HG03571 (cell line): ENCODE measurements at regions not wholly inside any gene's neighbourhood (a gene's known extent, or its start where the extent isn't known, plus 50 kb on each side); places are given as distances from the start of the nearest gene placed in this dataset.
"Not testable (repeated sequence)": the region's sequence is repeated elsewhere in the genome, so short reads cannot be mapped to it uniquely, and the experiment has no call there.

Experiments
- ATAC-seq: cut with Tn5 transposase; IDR thresholded peaks from one replicate; pipeline ENCODE4 v1.9.1; 2021; ENCODE audit not compliant: unreplicated experiment

- not testable (repeated sequence) for ATAC-seq
Measured at GRCh38 chr9:91512235-91512634, 88.6 kb upstream of the NFIL3 start.

- ATAC-seq = no peak
Measured at GRCh38 chr9:91503673-91504081, 80.0 kb upstream of the NFIL3 start.

- ATAC-seq = no peak
Measured at GRCh38 chr9:91502913-91503672, 79.5 kb upstream of the NFIL3 start.

GRCh38 chr9:91502475-91502874 is 78.8 kb upstream of the NFIL3 start:
- no peak for ATAC-seq

- ATAC-seq = peak; percentile 83
Measured at GRCh38 chr9:91500509-91501014, 76.9 kb upstream of the NFIL3 start.

- no peak for ATAC-seq
Measured at GRCh38 chr9:91496351-91496750, 72.7 kb upstream of the NFIL3 start.

- no peak for ATAC-seq
Measured at GRCh38 chr9:91495450-91495849, 71.8 kb upstream of the NFIL3 start.

GRCh38 chr9:91494751-91495150 is 71.1 kb upstream of the NFIL3 start:
- no peak for ATAC-seq

GRCh38 chr9:91492237-91492636 is 68.6 kb upstream of the NFIL3 start:
- no peak for ATAC-seq

GRCh38 chr9:91491624-91492023 is 68.0 kb upstream of the NFIL3 start:
- ATAC-seq = no peak

GRCh38 chr9:91489361-91489899 is 65.8 kb upstream of the NFIL3 start:
- no peak for ATAC-seq

- no peak for ATAC-seq
Measured at GRCh38 chr9:91488341-91488740, 64.7 kb upstream of the NFIL3 start.

- ATAC-seq = no peak
Measured at GRCh38 chr9:91486699-91487497, 63.3 kb upstream of the NFIL3 start.

- ATAC-seq = no peak
Measured at GRCh38 chr9:91485006-91485405, 61.4 kb upstream of the NFIL3 start.

- no peak for ATAC-seq
Measured at GRCh38 chr9:91483835-91484234, 60.2 kb upstream of the NFIL3 start.

GRCh38 chr9:91483189-91483691 is 59.6 kb upstream of the NFIL3 start:
- ATAC-seq = no peak

GRCh38 chr9:91481972-91482371 is 58.3 kb upstream of the NFIL3 start:
- ATAC-seq = no peak

GRCh38 chr9:91477106-91477505 is 53.5 kb upstream of the NFIL3 start:
- no peak for ATAC-seq

- ATAC-seq = no peak
Measured at GRCh38 chr9:91474656-91475055, 51.0 kb upstream of the NFIL3 start.
